GM23338 (cell line): ENCODE measurements at regions not wholly inside any gene's neighbourhood (a gene's known extent, or its start where the extent isn't known, plus 50 kb on each side); places are given as distances from the start of the nearest gene placed in this dataset.

Experiments
- CREB1 ChIP-seq: fragments of 250-450 bp; sonication (Bioruptor Pico); IDR thresholded peaks from 2 replicates; pipeline ENCODE4 v1.5.0; 2020; ENCODE audit warnings: low read depth, mild to moderate bottlenecking, moderate library complexity
- EZH2phosphoT487 ChIP-seq: fragments of 200-600 bp; sonication (generic); IDR thresholded peaks from one replicate; pipeline ENCODE4 v1.8.1; 2018; ENCODE audit warnings: antibody characterized with exemption; ENCODE audit not compliant: unreplicated experiment
- JUNB ChIP-seq: IDR thresholded peaks from one replicate; pipeline ENCODE4 v1.6.1; 2016; ENCODE audit warnings: antibody characterized with exemption; ENCODE audit not compliant: unreplicated experiment
- NANOG ChIP-seq: IDR thresholded peaks from 2 replicates; pipeline ENCODE4 v1.6.1; 2016; ENCODE audit warnings: antibody characterized with exemption, borderline replicate concordance
- REST ChIP-seq: IDR thresholded peaks from one replicate; pipeline ENCODE4 v1.6.1; 2018; ENCODE audit warnings: antibody characterized with exemption; ENCODE audit not compliant: unreplicated experiment
- STAT1 ChIP-seq: IDR thresholded peaks from one replicate; pipeline ENCODE4 v1.6.1; 2016; ENCODE audit warnings: antibody characterized with exemption; ENCODE audit not compliant: unreplicated experiment
- ZNF331 ChIP-seq: fragments of 250-450 bp; sonication (Bioruptor Pico); IDR thresholded peaks from 2 replicates; pipeline ENCODE4 v1.5.0; 2020; ENCODE audit warnings: low read depth, mild to moderate bottlenecking, moderate library complexity
- ZNF462 ChIP-seq: fragments of 250-450 bp; sonication (Bioruptor Pico); IDR thresholded peaks from 2 replicates; pipeline ENCODE4 v1.5.0; 2020; ENCODE audit warnings: mild to moderate bottlenecking, moderate library complexity

GRCh38 chr2:129068543-129068942, 749.9 kb upstream of the HS6ST1 start (continued):
- TF ChIP-seq ZNF462 (CRISPR knock-in tag), result no peak
- TF ChIP-seq EZH2phosphoT487, result no peak
- no peak for TF ChIP-seq REST
- TF ChIP-seq CREB1 (CRISPR knock-in tag), result no peak
- no peak for TF ChIP-seq STAT1
- no peak for TF ChIP-seq NANOG
- TF ChIP-seq ZNF331 (CRISPR knock-in tag), result no peak
- TF ChIP-seq JUNB, result no peak
